Stimulated activated CD8-positive, alpha-beta memory T cell treated with anti-CD3 and anti-CD28 coated beads, Interleukin-7, amount 100 ng/mL, for 4 hours (primary cell): ENCODE measurements at regions not wholly inside any gene's neighbourhood (a gene's known extent, or its start where the extent isn't known, plus 50 kb on each side); places are given as distances from the start of the nearest gene placed in this dataset.
"Not testable (repeated sequence)": the region's sequence is repeated elsewhere in the genome, so short reads cannot be mapped to it uniquely, and the experiment has no call there.

Experiments
- DNase-seq, 2 donors: peaks; one replicate each; pipeline ENCODE4 v3.0.0-alpha.2; 2020; ENCODE audit warnings: low read depth in 2 of 2

- DNase-seq: no peak
Observed at GRCh38 chr15:62503451-62503850, 338.4 kb upstream of the C2CD4B start.

GRCh38 chr15:62505762-62506161, 340.7 kb upstream of the C2CD4B start:
- DNase-seq: no peak

DNA sequence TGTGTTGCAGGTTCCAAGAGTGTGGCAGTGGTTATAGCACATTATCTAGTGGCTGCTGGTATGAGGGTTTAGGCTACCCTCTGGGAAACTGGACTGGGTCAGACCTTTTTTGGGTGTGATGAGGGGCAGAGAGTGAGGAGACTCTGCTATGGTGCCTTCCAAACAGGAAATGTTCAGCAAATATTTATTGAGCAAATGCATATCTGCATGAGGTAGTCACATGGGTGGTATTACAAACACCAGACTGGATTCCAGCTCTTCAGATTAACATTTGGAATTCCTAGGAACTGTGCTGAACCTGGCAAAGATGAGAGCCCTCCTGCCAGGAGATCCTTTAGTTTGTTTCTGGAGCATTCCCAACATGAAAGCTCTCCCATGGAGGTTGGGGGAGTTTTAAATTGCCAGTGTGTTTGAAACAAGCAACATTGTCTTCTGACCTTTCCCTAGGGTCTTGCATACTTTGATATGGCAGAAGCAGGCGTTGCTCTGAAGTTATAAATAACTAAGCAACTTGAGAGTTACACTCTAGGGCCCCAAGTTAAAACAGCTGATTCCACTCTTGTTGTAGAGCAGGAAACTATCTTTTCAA, 341.2 kb upstream of the C2CD4B start:
- no peak for DNase-seq

DNA sequence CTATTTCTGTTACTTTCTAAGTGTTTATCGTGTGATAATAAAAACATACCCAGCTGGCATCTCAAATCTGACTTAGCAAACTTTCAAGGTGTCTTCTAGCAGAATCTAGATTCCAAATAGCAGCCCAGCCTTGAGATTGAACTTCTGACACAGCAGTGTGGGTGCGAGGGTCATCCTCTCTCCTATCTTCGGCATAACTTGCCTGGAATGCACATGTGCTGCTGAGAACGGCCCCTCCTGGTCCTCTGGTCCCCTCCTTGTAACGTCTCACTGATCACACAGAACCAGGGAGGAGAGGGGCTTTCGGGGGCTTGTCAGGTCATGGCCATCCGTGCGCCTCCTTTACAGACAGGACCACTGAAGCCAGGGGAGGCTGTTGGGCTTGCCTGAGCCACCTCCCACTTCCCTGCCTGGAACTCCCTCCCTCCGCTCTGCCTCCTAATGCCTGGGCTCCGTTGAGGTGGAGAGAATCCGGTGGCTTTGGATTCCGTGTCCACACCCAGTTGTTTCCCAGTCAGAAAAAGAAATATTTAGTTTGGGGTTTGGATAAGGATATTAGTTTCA, 344.4 kb upstream of the C2CD4B start:
- no peak for DNase-seq

GRCh38 chr15:62510791-62511190, 345.7 kb upstream of the C2CD4B start:
- DNase-seq: no peak

GRCh38 chr15:62512904-62513303, 347.8 kb upstream of the C2CD4B start:
- no peak for DNase-seq

DNA sequence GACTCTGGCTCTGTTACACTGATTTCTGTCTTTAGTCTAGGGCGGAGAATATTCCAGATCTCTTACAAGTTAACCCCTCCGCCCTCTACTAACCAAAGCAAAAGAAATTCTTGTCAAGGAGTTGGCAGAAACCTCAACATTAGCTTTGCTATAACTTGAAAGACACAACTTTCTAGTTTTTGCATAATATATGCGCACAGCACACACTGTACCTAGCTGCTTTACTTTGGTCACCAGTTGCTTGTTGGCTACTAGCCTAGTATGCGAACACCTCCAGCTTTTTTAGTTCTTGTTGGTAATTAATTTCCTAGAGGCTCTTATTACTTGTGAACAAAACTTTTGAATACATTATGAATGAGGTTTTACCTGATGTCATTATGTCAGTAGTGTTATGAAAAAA, 348.8 kb upstream of the C2CD4B start:
- DNase-seq: no peak

DNA sequence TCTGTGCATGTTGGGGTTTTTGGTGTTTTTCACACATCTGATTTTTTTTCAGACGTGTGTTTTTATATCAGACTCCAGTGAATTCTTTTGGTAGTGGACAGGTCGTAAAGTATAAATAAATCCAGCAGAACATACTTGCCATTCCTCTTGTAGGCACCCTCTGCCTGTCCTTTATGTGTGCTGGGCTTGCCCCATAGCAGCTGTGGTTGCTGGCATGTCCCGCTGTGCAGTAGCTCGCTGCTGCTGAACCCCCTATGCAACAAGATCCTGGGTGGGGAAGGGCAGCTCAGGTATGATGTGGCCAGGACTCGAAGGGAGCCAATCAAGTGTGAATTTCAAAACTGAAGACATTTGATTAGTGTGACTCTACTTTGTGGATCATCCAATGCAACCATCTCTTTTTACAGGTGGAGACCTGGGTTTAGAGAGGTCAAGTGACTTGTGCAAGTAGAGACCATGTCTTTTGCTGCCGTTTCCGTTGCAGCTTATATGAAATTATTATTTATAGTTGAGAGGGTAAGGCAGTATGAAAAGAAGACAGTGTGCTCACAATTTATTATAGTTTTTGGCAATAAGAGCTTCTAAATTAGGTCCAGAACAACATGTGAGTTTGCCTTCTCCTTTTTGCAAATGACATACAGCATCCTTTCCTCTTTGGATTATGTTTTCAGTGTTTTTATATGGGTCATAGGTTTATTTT, 350.8 kb upstream of the C2CD4B start:
- DNase-seq: no peak

- DNase-seq: no peak
Observed at GRCh38 chr15:62517541-62517940, 352.5 kb upstream of the C2CD4B start.

DNA sequence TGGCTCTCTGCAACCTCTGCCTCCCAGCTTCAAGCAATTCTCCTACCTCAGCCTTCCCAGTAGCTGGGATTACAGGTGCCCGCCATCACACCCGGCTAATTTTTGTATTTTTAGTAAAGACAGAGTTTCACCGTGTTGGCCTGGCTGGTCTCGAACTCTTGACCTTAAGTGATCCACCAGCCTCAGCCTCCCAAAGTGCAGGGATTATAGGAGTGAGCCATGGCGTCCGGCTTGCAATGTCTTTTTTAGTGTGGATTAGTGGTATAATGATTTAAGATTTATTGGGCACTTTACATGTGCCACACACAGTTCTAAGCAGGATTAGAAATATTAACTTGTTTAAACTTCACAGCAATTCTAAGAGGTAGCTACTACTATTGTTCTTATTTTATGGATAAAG, 353.6 kb upstream of the C2CD4B start:
- not testable (repeated sequence) for DNase-seq

GRCh38 chr15:62519900-62520299, 354.8 kb upstream of the C2CD4B start:
- no peak for DNase-seq

GRCh38 chr15:62520887-62521286, 355.8 kb upstream of the C2CD4B start:
- DNase-seq: no peak

DNA sequence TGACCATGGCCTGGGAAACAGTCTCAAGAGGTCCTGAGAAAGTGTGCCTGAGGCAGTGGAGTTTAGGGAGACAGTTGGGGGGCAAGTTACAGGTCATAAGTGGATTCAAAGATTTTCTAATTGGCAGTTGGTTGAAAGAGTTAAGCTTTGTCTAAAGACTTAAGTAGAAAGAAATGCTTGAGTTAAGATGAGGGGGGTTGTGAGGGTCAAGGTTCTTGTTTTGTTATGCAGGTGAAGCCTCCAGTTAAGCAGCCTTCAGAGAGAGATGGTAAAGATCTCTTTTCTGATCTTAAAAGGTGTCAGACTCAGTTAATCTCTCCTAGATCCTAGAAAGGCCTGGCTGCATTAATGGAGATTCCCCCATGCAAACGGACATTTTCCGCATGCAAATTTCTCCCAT, 356.3 kb upstream of the C2CD4B start:
- no peak for DNase-seq

GRCh38 chr15:62524848-62525247, 359.8 kb upstream of the C2CD4B start:
- DNase-seq: no peak

GRCh38 chr15:62527387-62527786, 362.3 kb upstream of the C2CD4B start:
- DNase-seq: no peak

DNA sequence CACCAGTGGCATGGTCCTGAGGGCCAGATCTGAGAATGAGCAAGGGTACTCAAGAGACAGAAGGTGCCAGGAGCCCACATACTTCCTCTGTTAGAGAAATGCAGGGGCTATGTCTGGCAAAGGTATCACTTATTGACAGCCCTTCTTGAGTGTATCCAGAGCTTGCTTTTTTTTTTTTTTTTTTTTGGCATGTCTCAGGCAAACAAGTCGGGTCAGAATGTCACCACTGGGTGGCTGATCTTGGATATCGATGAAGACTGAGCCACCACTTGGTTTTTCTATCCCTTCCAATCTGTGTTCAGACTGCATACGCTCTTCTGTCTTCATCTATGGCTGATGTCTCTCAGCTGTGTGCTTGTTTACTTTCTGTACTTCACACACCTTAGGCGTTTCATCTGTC, 363.4 kb upstream of the C2CD4B start:
- no peak for DNase-seq

- DNase-seq: no peak
Observed at GRCh38 chr15:62532367-62532766, 367.3 kb upstream of the C2CD4B start.

DNA sequence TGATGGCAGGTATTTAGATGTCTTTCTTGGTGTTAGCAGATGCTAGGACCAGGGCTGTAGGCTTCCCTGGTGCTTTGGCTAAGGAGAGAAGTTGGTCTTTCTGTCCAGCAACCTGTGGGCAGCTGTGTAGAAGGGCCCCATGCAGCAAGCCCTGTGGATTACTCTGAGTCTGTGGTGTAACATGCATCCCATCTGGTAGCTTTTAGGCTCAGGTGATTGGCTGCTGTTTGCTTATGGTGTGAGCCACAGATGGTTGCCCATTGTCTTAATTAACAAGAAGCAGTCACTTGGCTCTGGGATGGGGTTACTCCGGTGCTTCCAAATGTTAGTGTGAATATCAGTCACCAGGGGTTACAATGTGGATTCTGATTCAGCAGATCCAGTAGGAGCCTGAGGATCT, 368.6 kb upstream of the C2CD4B start:
- no peak for DNase-seq

DNA sequence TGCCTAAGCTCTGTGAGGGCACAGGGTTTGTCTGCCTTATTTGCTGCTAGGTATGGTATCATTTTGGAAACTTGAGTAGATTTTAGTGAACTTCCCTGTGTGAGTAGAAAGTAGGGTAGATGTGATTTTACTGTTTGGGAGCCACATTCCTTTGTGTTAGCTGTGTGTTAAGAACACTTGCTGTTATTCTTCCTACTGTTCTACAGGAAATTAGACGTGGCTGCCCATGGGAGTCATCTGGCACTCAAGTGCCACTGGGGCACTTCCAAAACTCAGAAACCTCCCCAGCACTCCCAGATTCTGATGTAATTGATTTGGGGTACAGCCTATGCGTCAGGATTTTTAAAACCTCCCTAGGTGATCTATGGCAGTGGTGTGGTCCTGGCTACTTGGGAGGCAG, 369.9 kb upstream of the C2CD4B start:
- DNase-seq: no peak

GRCh38 chr15:62539236-62539635, 374.2 kb upstream of the C2CD4B start:
- no peak for DNase-seq

GRCh38 chr15:62541250-62541649, 376.2 kb upstream of the C2CD4B start:
- no peak for DNase-seq

DNA sequence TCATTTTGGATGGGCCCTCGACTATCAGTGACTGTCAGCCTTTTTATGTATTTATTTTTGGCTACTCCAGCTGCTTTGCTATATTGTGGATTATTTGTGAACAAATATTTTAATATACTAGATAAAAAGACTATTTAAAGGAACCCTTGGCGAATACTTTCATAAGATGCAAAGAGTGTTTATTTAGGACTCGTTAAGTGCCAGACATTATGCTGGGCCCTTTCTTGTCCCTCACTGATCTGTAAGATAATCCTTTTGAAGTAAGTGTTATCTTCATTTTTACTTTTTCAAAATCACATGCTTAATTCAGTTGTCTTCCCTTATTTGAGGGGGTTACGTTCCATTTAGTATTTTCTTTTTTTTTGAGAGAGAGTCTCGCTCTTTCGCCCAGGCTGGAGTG, 376.8 kb upstream of the C2CD4B start:
- DNase-seq: no peak

- DNase-seq: no peak
Observed at GRCh38 chr15:62544446-62544845, 379.4 kb upstream of the C2CD4B start.
